COLO668 (cell line): ENCODE measurements at regions not wholly inside any gene's neighbourhood (a gene's known extent, or its start where the extent isn't known, plus 50 kb on each side); places are given as distances from the start of the nearest gene placed in this dataset.

Experiments used
- DNase-seq: peaks from one replicate; lab custom pipeline; 2025; ENCODE audit not compliant: unreplicated experiment; lab: John Stamatoyannopoulos, UW

DNA sequence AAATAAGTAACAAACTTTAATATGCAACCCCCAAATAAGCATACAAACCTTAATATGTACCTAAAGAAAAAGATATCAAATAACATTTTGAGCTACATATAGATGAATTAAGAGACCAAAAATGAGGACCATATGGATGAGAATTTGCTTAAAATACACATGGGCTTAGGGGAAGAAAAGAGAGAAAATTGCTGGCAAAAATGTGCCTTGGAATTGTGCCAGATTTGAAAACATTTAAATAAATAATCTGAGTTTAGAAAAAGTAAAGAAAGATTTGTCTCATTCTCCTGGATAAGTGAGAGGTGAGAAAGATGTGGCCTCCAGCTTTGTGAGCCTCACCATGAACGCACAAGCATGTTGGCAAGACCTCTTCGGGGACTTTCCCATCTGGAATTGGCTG lies 372.6 kb downstream of the SOX11 start:
- no peak for DNase-seq

DNA sequence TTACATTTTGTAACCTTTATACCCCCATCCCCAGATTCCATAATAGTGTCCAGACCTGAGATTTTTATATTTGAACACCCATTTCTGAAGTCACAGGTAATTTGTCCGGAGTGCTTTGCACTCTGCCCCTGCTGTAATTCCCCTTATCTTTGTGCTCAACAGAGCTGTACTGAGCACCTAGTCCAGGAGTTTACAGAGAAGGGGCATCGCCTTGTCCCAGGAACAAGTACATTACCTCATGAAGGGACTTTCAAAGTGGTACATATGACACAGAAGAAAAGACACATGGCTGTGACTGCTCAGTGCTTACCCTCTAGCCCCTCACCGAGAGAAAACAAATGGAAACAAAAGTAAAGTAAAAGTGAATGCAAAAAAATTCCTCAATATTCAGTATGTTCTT lies 373.5 kb downstream of the SOX11 start:
- DNase-seq: no peak

DNA sequence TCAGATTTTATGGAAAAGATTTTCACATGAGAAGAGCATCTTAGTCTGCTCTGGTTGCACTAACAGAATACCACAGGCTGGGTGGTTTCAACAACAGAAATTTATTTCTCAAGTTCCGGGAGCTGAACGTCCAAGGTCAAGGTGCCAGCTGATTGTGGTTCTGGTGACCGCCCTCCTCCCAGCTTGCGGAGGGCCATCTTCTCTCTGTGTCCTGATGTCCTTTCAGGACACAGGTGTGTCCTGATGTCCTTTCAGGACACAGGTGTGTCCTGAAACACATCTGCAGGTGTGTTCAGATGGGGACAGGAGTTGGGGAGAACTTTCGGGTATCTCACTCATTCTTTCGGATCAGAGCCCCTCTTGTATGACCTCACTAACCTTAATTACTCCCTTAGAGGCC lies 374.9 kb downstream of the SOX11 start:
- no peak for DNase-seq

DNA sequence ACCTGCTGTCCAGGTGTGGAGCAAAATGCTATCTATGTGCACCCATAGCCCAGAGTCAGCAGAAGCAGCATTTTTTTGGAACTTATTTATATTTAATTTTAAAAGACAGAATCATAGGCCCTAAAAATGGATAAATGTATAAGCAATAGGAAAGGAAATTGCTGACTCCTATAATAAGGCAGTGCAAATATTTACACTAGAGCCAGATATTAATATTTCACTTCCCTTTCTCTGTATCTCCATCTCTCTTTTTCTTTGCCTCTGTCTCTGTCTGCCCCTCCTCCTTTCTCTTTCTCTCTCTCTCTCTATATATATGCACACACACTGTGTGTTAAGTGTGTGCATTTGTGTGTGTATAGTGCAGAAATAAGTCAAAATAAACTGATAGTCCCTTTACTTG lies 375.6 kb downstream of the SOX11 start:
- no peak for DNase-seq

DNA sequence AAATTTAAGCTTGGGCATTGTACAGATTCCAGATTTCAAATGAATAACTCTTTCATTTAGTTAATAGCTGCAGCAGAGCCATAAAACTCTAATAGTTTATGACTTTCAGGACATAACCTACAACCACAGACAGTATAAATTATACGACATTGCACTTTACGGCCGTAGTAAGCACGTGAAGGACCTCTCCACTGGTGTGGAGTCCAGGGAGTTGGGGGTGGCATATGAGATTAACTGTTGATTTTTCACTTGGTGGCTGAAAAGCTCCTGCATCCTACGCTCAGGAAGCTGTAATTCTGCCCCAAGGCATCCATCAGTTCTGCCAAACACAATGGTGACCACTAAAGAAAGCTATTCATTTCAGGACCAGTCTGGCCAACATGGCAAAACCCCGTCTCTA lies 376.2 kb downstream of the SOX11 start:
- DNase-seq: no peak

DNA sequence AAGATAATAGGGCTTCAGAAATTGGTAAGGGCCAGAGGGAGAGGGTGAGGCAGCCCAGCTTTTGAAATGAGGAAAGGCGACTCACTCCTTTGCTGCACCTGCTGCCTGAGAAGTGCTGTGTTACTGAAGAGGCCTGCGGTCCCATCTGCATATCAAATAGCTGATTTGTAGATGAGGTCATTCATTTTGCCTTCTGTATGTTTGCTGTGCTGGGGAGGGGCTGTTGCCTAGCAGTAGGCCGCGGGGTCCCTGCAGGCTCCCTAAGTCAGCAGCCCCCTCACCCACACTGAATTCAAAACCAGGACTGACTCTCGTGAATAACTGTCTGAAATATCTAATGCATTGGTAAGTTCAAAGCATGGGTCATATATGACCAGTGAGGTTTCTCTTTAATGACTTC lies 377.2 kb downstream of the SOX11 start:
- peak; percentile 78 for DNase-seq

DNA sequence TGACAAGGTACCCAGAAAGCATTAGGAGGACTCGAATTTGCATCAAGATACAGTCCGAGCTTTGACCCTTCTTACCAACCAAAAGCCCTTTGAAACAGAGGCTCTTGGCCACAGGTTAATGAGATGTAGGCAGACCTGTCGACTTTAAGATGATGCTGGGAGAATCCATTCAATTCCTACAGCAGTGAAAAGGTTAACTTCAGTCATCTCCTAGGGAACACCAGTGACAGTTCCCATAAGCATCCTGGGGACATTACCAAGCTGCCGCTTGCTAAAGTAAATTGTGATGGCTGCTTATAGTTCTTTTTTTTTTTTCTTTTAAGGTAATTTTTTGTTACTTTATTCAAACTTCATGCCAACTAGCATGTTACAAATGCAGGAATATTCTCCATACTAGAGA lies 379.3 kb downstream of the SOX11 start:
- DNase-seq: no peak

DNA sequence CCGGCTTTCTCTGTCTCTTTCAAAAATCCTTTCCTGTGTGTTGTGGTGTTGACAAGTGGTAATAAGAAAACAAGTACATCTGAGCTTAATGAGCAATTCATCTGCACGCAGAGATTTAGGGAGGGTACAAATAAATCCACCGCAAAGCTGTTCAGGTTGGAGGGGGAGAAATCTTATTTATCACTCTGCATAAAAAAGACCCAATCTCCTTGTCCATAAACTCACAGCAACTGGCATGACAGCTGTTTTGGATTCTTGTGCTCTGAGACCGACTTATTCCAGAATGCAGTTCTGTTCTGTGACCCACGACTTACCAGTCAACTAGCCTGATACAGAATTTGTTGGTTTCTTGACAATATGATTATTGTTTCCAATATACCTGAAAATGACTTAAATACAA lies 380.1 kb downstream of the SOX11 start:
- DNase-seq: no peak

DNA sequence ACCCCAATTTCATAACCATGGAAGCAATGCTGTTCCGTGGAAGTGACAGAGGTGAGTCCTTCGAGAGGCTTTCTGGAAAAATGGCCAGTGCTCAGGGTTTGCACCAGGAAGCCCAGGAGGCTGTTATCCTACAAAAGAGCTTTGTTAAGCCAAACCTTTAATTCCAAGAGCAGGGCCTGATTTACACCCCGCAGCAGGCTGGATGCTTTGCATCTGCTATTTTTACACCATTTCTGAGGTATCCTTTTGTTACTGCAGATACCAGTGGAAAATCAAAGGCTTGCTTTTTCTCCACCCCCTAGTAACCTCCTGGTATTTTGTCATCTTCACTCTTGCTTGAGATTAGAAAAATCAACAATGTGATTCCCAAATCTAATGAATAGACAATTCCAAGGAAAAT lies 380.6 kb downstream of the SOX11 start:
- no peak for DNase-seq

DNA sequence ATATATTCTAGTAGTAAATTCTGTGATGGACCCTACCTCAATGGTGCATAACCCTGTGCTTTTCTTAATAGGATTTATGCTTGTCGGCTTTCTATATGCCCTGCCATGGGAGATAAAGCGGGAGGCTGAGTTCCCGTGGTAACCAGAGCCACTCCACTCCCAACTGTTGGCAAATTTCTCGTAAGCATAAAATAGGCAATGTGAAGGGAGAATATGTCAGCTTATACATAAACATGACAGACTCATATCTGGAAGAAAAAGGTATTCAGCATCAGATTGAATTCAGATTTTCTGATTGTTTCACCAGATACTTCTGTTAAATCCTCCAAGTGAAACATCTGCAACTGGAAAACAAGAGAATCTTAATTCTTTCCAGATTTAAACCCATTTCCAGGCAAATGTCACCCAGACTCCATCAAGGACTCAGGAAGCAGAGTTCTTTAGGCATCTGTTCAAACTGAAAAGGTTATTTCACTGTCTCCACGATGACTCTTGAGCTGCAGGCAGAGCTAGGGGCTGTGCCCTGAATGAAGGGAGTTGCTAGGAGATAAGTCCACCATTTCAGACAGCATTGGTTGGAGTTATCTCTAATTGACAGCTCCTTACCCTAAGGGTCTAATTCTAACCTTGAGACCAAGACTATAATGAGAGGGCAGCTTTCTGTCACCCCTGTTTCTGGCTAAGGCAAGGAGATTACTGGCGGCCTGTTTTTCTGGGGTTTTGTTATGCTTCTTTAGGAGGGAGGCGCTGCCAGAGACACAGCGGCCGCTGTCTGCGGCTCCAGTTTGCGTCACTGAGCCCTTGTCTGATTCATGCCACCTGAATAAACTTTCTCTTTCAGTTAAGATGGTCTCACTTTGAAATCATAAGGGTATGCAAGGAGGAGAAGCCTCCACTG lies 381.3 kb downstream of the SOX11 start:
- DNase-seq: no peak

DNA sequence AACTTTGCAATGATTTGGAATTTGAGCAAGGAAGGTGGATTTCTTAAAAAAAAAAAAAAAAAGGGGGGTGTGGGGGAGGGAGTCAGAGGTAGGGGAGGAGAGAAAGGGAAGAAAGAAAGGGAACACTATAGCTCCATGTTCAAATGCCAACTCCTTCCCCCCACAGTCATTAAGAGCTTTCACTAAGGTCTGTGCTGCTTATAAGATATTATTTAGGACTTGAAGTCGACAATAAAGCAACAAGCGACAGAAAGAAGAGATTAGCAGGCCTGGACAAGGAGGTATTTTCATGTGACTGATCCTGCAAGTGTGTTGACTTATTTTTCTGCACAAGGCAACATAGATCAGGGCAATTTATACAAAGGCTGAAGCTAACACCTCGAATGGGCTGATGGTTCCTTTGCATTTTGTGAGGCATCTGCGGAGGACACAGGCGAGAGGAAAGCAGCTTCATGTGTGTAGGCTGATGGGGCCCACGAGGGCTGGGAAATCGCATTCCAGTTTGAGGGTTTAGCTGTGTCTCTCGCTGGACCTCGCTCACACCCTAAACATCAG lies 382.0 kb downstream of the SOX11 start:
- DNase-seq: no peak

DNA sequence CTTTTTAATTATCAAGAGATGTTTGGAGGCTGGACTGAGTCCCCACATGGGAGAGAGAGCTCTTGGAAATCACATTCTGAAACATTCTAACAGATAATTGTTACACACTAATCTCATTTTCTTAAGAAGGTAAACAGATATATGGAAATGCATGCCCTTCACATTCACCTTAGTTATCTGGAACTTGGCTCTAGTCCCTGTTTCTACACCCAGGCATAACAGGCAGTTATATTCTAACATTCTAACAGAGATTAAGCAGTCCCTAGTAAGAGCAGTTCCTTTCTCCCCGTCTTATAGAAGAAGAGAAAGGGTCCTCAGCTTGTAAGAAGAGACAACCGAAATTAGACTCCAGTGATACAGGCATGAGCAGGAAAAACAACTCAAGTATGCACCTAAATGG lies 385.4 kb downstream of the SOX11 start:
- DNase-seq: no peak

DNA sequence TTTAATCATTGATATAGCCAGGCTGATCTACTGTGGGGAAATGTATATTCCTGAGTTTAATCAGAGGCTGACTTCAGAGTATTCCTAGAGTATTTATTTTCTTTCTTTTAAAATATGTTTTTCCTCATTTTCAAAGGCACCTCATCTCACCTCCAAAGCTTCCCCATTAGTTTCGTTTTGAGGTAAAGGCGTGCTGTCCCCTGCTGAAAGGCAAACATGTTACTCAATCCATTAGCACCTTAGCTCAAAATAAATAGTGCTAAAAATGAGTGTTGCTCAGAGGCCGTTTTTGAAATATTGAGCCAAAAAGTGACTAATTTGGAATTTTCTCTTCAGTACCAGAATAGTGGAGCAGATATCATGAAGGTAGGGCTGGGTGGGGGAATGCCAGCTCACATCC lies 386.2 kb downstream of the SOX11 start:
- DNase-seq: no peak

DNA sequence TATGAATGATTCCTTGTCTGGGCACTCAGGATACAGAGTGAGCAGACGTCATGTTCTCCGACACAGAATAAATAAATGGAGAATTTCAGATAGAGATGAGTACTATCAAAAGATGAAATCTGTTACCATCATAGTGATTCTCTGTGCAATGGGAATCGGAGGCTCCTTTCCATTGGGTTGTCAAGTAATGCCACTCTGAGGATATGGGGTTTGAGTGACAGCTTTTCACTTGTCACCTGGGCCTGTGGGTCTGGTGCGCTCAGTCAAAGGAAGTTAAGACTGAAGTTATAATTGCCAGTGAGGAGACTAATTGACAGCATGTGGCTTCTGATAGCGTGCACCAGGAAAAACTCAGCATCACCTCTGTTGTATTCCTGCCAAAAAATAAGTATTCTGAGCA lies 387.2 kb downstream of the SOX11 start:
- DNase-seq: no peak

DNA sequence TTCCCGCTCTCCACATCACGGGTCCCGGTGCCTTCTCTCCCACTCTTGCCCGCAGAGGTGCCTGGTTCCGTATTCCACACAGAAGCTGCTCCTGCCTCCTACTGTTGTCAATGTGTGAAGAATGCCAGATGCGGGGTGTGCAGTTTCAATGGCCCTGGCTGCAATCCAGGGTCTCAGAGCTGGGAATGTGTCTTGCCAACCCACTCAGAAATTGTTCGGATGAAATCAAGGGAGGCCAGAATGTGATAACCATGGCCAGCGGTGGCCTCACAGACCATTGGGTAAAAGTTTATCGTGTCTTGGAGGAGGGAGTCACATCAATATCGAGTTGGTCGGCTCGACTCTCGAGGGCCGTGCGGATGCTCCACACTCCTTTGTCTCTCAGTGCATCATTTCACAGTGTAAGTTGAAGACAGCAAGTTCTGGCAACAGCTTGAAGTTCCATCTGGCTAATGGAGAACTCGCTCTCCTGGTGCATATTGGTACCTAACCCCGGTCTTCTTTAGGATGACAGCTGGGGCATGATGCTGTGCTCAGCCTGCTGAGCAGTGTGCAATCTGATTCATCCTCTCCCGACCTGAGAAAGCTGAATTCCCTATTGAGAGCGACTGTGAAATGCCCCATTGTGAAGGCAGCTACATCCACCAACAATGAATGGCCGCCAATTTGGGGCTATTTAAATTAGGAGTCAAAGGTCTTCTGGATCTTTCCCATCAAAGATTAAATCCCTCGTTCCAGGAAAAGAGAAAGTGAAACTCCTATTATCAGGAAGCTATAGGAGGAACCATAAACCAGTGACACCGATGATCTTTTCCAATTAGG lies 389.0 kb downstream of the SOX11 start:
- DNase-seq: no peak

DNA sequence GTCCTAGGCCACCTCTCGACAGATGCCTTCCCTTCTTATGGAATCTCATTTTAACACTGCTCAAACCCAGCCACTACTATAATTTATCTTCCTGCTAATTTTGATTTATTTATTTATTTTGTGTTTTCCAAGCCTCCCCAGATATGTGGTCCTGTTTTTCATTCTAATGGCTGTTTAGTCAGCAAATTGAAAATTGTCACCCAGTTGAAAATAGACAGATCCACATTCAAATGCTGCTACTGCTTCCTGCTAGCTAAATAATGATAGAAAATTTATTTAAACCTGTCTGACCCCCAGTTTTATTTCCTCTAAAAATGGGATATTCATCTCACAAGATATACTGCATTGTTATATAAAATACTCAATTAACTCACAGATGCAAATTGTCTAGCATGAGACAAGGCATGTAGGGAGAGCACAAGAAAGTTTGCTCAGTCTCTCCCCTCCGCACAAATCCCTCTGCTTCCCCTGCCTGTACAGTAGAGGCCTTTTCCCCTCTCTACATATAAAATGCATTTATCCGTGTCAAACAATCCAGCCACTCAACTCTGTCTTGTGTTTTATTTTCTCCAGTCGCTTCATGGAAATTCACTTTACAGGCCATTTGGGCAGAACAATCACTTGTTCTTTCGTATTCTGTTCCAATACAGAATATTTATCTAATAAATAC lies 389.9 kb downstream of the SOX11 start:
- no peak for DNase-seq

DNA sequence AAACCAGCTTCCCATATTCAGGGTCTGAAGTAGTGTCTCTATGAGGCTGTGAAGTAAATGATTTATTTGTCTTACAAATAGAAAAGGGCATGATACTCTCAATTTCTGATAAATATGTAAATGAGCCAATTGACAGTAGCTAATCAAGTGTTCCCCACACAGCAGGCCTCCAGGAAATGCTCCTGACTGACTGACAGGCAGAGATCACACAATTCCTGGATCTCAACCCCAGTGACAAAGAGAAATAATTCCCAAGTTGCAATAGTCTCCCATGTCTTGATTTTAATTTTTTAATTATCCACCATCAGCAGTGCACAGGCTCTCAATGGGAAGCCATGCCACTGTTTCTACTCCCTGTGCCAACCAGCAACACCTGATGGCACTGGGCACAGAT lies 390.4 kb downstream of the SOX11 start:
- no peak for DNase-seq

DNA sequence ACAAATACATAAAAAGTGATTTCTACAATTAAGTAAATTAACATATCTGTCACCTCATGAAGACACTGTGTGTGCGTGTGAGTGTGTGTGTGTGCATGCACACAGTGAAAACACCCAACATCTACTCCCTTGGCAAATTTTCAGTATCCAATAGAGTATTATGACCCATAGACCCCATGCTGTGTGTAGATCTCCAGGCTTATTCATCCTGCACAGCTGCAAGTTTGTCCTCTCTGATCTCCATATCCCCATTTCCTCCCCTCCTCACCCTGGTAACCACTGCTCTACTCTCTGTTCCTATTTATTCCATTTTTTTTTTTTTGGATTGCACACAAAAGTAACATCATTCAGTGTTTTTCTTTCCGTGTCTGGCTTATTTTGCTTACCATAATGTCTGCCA lies 391.0 kb downstream of the SOX11 start:
- DNase-seq: no peak

DNA sequence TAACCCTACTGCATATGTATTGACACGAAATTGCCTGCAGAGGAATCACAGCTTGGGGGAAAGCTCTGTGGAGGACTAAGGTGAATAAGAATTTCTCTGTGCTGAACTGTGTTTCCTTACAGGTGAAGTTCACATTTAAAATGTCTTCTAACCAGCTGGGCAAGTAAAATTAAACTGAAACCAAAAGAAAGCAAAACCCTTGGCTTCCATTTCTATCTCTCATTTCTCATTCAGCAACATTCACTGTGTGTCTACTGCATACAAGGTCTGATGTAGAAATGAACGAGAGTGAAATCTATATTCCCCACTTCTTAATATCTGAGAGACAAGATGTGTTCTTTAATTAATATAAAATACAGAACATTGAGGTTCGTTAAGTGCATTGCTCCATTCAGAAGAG lies 397.3 kb downstream of the SOX11 start:
- no peak for DNase-seq

DNA sequence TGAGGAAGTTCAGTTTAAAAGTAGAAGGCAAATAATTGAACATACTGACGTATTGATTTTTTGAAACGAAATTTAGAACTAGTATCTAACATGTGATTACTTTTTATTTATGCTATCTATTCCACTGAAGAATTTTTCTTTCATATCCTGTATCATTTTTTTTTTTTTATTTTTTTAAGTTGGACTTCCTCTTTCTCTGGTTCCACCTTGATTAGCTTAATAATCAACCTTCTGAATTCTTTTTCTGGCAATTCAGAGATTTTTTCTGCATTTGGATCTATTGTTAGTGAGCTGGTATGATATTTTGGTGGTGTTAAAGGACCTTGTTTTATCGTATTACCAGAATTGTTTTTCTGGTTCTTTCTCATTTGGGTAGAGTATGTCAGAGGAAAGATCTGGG lies 411.2 kb downstream of the SOX11 start:
- no peak for DNase-seq

DNA sequence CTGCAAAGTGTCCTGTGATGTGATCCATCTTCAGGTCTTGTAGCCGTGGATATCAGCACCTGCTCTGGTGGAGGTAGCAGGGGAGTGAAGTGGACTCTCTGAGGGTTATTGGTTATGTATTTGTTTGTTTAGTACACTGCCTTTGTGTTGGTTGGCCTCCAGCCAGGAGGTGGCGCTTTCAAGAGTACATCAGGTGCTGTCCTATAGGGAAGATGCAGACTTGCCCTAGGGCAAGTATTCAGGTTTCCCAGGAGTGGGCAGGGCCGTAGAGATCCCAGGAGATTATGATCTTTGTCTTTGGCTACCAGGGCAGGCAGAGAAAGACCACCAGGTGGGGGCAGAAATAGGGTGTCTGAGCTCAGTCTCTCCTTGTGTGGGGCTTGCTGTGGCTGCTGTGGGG lies 411.8 kb downstream of the SOX11 start:
- peak; percentile 88 for DNase-seq

DNA sequence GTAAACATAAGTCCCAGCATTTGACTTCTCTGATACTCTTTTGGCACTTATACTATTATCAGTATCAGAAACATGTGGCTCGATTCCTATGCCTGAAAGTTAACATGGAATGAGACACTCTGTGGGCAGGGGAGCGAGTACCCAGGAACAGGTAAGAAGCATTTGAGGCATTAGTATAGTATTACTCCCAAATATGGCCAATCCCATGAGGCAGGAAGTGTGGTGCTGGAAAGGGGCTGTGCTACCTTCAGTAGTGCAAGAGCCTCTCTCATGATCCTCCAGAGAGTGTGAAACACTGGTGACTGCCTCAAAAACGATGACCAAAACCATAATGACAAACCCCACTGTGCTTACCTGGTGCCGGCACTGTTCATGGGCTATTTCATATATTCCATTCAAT lies 415.1 kb downstream of the SOX11 start:
- DNase-seq: no peak
